ENCODE measurements at regions not wholly inside any gene's neighbourhood (a gene's known extent, or its start where the extent isn't known, plus 50 kb on each side); places are given as distances from the start of the nearest gene placed in this dataset.

DNA sequence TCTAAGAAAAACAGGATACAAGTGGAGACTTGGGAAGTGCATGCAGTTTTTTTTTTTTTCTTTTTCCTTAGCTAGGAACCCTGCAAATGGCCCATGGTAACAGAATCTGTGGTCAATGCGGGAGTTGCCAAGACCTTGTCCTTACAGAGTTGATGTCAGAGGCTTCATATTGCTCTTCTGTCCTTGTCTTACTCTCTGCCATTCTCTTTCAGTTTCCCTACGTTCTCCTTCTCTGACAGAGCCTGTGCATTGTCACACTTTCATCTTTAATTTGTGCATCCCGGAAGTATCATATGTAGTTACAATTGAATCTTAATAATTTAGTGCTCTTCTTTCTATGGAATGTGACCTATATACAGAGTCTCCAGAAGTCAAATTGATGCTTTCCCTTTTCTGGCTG is 986.9 kb downstream of the TMEM121 start:
- H4K5ac ChIP-seq (ENCODE audit: insufficient read length, low read depth, low read length): no peak overlapping the region
- 78% methylated on average over 3 of the region's 3 CpGs; no CpG with 5 or more reads in 1 of the 2 experiments for WGBS, 2 experiments (ENCODE audit: extremely low coverage in 1 of 2, insufficient coverage in 1 of 2, insufficient read length in 1 of 2, insufficient replicate concordance in 2 of 2, low coverage in 1 of 2, low lambda C conversion rate in 2 of 2, missing lambda C conversion rate in 1 of 2)
- no peak overlapping the region for H4K8ac ChIP-seq (ENCODE audit: extremely low read depth, insufficient read depth, low read length)
- H2BK20ac ChIP-seq (ENCODE audit: low read length): no peak overlapping the region
- H3K23me2 ChIP-seq (ENCODE audit: low read depth, low read length): no peaks in the 10 kb centered on the region
- no peaks in the 10 kb centered on the region for H4K20me1 ChIP-seq (replicated peaks in 1 of 2; ENCODE audit: control insufficient read depth in 1 of 2, insufficient read depth in 2 of 2, low read length in 2 of 2)
- no peaks in the 10 kb centered on the region for H3K79me1 ChIP-seq (ENCODE audit: low read depth, low read length)
- H3K4ac ChIP-seq (replicated peaks; ENCODE audit: insufficient read length, low read depth, low read length): no peak overlapping the region
- FAIRE-seq (no peak), DNase-seq (ENCODE audit: low read depth in 1 of 2, low spot score in 2 of 2) (no peak)
- no peak overlapping the region for H3K23ac ChIP-seq (ENCODE audit: insufficient read length)
- H2BK5ac ChIP-seq (ENCODE audit: low read depth, low read length): no peak overlapping the region
- no peak overlapping the region for H2AFZ ChIP-seq (ENCODE audit: low read length)
- H3K14ac ChIP-seq (ENCODE audit: insufficient read length): no peak overlapping the region
- H3K9ac ChIP-seq (replicated peaks in 1 of 4; ENCODE audit: extremely low read depth in 1 of 4, low read depth in 3 of 4, low read length in 3 of 4): no peak overlapping the region
- no peaks in the 10 kb centered on the region for H3K27me3 ChIP-seq (replicated peaks in 1 of 4; ENCODE audit: control insufficient read depth in 3 of 4, extremely low read depth in 1 of 4, insufficient read depth in 3 of 4, low read length in 3 of 4)
- H3K4me1 ChIP-seq (replicated peaks in 1 of 4; ENCODE audit: control insufficient read depth in 3 of 4, insufficient read depth in 4 of 4, low read length in 3 of 4): no peaks in the 10 kb centered on the region
- TF ChIP-seq, protein P1, sequence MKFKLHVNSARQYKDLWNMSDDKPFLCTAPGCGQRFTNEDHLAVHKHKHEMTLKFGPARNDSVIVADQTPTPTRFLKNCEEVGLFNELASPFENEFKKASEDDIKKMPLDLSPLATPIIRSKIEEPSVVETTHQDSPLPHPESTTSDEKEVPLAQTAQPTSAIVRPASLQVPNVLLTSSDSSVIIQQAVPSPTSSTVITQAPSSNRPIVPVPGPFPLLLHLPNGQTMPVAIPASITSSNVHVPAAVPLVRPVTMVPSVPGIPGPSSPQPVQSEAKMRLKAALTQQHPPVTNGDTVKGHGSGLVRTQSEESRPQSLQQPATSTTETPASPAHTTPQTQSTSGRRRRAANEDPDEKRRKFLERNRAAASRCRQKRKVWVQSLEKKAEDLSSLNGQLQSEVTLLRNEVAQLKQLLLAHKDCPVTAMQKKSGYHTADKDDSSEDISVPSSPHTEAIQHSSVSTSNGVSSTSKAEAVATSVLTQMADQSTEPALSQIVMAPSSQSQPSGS (IDR thresholded peaks at IDR 0.05; ENCODE audit: low read length): no peak
- no peak for TF ChIP-seq PHF8 (conservative IDR thresholded peaks at IDR 0.05; ENCODE audit: low read depth, low read length)
- no peak for TF ChIP-seq SRF (IDR thresholded peaks at IDR 0.05; ENCODE audit: low read depth, low read length)
- TF ChIP-seq RBBP5 (IDR thresholded peaks at IDR 0.05; ENCODE audit: borderline replicate concordance, low read depth, low read length): no peak
- TF ChIP-seq, protein P2, sequence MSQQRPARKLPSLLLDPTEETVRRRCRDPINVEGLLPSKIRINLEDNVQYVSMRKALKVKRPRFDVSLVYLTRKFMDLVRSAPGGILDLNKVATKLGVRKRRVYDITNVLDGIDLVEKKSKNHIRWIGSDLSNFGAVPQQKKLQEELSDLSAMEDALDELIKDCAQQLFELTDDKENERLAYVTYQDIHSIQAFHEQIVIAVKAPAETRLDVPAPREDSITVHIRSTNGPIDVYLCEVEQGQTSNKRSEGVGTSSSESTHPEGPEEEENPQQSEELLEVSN (IDR thresholded peaks at IDR 0.05): no peak
- TF ChIP-seq SIN3A (conservative IDR thresholded peaks at IDR 0.05 in 1 of 2, IDR thresholded peaks at IDR 0.05 in 1 of 2; ENCODE audit: low read depth in 1 of 2, low read length in 2 of 2): no peak
- no peak overlapping the region for H2AK5ac ChIP-seq (ENCODE audit: low read depth, low read length)
- no peak overlapping the region for H2BK120ac ChIP-seq (replicated peaks; ENCODE audit: low read depth, low read length)
- no peak overlapping the region for H4K91ac ChIP-seq (replicated peaks; ENCODE audit: insufficient read length, low read length)
- peaks cover 78 to 95% of the 10 kb centered on the region in 2 experiments for H3K9me3 ChIP-seq (ENCODE audit: insufficient read depth in 2 of 2, low read depth in 1 of 2, low read length in 1 of 2)
- no peak overlapping the region for H3K27ac ChIP-seq (ENCODE audit: low read depth, low read length)
- H2BK15ac ChIP-seq (ENCODE audit: low read length): no peak overlapping the region
- no peak overlapping the region for H3K4me2 ChIP-seq (ENCODE audit: insufficient read depth in 1 of 2, low read depth in 2 of 2, low read length in 2 of 2)
- H3K18ac ChIP-seq (ENCODE audit: extremely low read depth, low read length): no peak overlapping the region
- ChIA-PET CTCF (ENCODE audit: partially characterized antibody) (no interaction called here), POLR2A (ENCODE audit: partially characterized antibody) (no interaction called here)
- H3K36me3 ChIP-seq (ENCODE audit: control insufficient read depth in 2 of 4, insufficient read depth in 4 of 4, low read length in 3 of 4): no peaks in the 10 kb centered on the region
- H3K79me2 ChIP-seq (ENCODE audit: control insufficient read depth in 1 of 2, insufficient read depth in 2 of 2, low read length in 2 of 2): no peaks in the 10 kb centered on the region
- H3K56ac ChIP-seq (replicated peaks; ENCODE audit: insufficient read length, low read depth, low read length): no peak overlapping the region
- no peak overlapping the region for H2BK12ac ChIP-seq (ENCODE audit: low read depth, low read length)
- no peak overlapping the region for H3K4me3 ChIP-seq (ENCODE audit: extremely low read depth in 1 of 4, insufficient read depth in 2 of 4, low read depth in 3 of 4, low read length in 4 of 4)

All from H1 (cell line).